ENCODE measurements at regions not wholly inside any gene's neighbourhood (a gene's known extent, or its start where the extent isn't known, plus 50 kb on each side); places are given as distances from the start of the nearest gene placed in this dataset.
"Not testable (repeated sequence)": the region's sequence is repeated elsewhere in the genome, so short reads cannot be mapped to it uniquely, and the experiment has no call there.

GRCh38 chr10:83760142-83760541 is 379.2 kb upstream of the GHITM start:
- 64% methylated on average over 2 of the region's 2 CpGs for WGBS
- DNase-seq (no peak), ATAC-seq (no peak)
- Histone ChIP-seq H3K27me3 (ENCODE audit: control insufficient read depth, insufficient read depth) (no peaks in the 10 kb centered on the region), H3K4me1 (ENCODE audit: control insufficient read depth, insufficient read depth, low read length) (no peaks in the 10 kb centered on the region), H3K9me3 (ENCODE audit: control insufficient read depth, low read length) (no peaks in the 10 kb centered on the region), H3K27ac (ENCODE audit: low read length) (no peak overlapping the region), H3K4me3 (ENCODE audit: low read length) (no peak overlapping the region)
- intact Hi-C loops (cut with DNase I): no loop called here

- no peaks in the 10 kb centered on the region for H3K9me3 ChIP-seq (ENCODE audit: control insufficient read depth, low read length)
- intact Hi-C loops (cut with DNase I): no loop called here
- WGBS: 56% methylated on average over 5 of the region's 5 CpGs
- H3K27me3 ChIP-seq (ENCODE audit: control insufficient read depth, insufficient read depth): no peaks in the 10 kb centered on the region
- H3K27ac ChIP-seq (ENCODE audit: low read length): no peak overlapping the region
- no peak overlapping the region for H3K4me3 ChIP-seq (ENCODE audit: low read length)
- ATAC-seq: peak; percentile 74 to 77
- peak in 1 of 3 donors; percentile 15 for DNase-seq
- H3K4me1 ChIP-seq (ENCODE audit: control insufficient read depth, insufficient read depth, low read length): no peaks in the 10 kb centered on the region
Measured at GRCh38 chr10:83764666-83765065, 374.6 kb upstream of the GHITM start.

DNA sequence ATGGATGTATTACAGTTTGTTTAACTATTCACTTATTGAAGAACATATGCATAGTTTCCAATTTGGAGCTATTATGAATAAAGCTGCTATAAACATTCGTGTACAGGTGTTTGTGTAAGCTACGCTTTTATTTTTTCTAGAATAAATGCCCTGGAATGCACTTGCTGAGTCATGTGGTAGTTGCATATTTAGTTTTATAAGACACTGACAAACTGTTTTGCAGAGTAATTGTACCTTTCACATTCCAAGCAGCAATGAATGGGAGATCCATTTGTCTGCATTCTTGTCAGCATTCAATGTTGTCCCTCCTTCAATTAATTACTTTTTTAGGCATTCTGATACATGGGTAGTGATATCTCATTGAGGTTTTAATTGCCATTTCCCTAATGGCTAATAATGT is 373.6 kb upstream of the GHITM start:
- H3K4me3 ChIP-seq (ENCODE audit: low read length): no peak overlapping the region
- no peaks in the 10 kb centered on the region for H3K4me1 ChIP-seq (ENCODE audit: control insufficient read depth, insufficient read depth, low read length)
- WGBS: 87% methylated on average over 2 of the region's 2 CpGs
- no peaks in the 10 kb centered on the region for H3K27me3 ChIP-seq (ENCODE audit: control insufficient read depth, insufficient read depth)
- no peak overlapping the region for H3K27ac ChIP-seq (ENCODE audit: low read length)
- H3K9me3 ChIP-seq (ENCODE audit: control insufficient read depth, low read length): no peaks in the 10 kb centered on the region
- no peak for ATAC-seq
- DNase-seq: no peak
- intact Hi-C loops (cut with DNase I): no loop called here

DNA sequence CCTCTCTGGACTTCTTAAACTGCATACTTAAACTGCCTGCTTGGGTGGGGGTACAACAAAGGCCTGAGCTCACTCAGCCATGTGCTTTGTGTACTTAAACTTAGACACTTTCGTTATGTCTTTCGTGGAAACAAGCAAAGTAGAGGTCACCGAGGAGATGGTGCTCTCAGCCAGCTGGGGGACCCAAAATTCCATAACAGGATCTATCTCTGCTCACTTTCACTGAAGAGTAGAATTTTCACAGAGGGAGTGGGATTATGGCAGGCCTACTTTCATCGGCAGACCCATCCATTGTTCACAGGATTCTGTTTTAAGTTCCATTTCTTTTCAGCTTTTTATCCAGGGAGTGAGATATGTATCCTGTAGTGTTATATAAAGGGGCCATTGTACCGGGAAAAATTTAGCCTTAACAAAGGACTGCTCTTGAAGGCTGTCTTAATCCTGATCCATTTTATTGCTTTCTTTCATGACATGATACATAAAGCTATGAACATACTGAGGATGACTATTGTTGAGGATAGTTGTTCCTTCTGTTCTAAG is 370.0 kb upstream of the GHITM start:
- ATAC-seq (no peak), DNase-seq (no peak)
- intact Hi-C loops (cut with DNase I): no loop called here
- H3K4me1 ChIP-seq (ENCODE audit: control insufficient read depth, insufficient read depth, low read length): no peaks in the 10 kb centered on the region
- 70% methylated on average over 5 of the region's 5 CpGs for WGBS
- no peak overlapping the region for H3K4me3 ChIP-seq (ENCODE audit: low read length)
- H3K27ac ChIP-seq (ENCODE audit: low read length): no peak overlapping the region
- H3K9me3 ChIP-seq (ENCODE audit: control insufficient read depth, low read length): no peaks in the 10 kb centered on the region
- no peaks in the 10 kb centered on the region for H3K27me3 ChIP-seq (ENCODE audit: control insufficient read depth, insufficient read depth)

DNA sequence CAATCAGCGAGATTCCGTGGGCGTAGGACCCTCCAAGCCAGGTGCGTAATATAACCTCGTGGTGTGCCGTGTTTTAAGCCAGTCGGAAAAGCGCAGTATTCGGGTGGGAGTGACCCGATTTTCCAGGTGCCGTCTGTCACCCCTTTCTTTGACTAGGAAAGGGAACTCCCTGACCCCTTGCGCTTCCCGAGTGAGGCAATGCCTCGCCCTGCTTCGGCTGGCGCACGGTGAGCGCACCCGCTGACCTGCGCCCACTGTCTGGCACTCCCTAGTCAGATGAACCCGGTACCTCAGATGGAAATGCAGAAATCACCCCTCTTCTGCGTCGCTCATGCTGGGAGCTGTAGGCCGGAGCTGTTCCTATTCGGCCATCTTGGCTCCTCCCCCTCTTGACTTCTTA is 352.6 kb upstream of the GHITM start:
- intact Hi-C loops (cut with DNase I); H3K4me1 ChIP-seq (ENCODE audit: control insufficient read depth, insufficient read depth, low read length); ATAC-seq; H3K27me3 ChIP-seq (ENCODE audit: control insufficient read depth, insufficient read depth); DNase-seq; H3K4me3 ChIP-seq (ENCODE audit: low read length); H3K9me3 ChIP-seq (ENCODE audit: control insufficient read depth, low read length); H3K27ac ChIP-seq (ENCODE audit: low read length): not testable (repeated sequence)
- 93% methylated on average over 25 of the region's 25 CpGs for WGBS

GRCh38 chr10:83801983-83802382 is 337.3 kb upstream of the GHITM start:
- H3K4me1 ChIP-seq (ENCODE audit: control insufficient read depth, insufficient read depth, low read length): no peaks in the 10 kb centered on the region
- intact Hi-C loops (cut with DNase I): no loop called here
- ATAC-seq: no peak

DNA sequence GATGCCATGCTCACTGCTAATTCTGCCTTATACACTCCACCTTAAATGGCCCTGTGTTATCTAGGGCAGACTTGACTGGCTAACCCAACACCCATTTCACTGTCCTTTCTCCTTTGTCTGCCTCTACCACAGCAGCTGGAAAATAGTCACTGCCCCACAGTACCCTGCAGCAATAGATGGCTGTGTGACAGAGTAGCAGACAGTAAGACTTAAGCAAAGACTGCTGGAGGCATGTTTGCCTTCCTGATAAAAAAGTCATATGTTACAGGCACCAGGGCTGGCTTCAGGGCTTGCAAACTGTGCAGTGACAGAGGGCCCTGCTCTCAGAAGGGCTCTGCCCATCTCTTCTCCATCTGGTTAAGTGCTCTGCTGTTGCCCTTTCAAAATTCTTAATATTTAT is 332.6 kb upstream of the GHITM start:
- H3K4me3 ChIP-seq (ENCODE audit: low read length): no peak overlapping the region
- H3K27ac ChIP-seq (ENCODE audit: low read length): no peak overlapping the region
- intact Hi-C loops (cut with DNase I): no loop called here
- H3K9me3 ChIP-seq (ENCODE audit: control insufficient read depth, low read length): no peaks in the 10 kb centered on the region
- ATAC-seq: no peak
- no peaks in the 10 kb centered on the region for H3K27me3 ChIP-seq (ENCODE audit: control insufficient read depth, insufficient read depth)
- no peaks in the 10 kb centered on the region for H3K4me1 ChIP-seq (ENCODE audit: control insufficient read depth, insufficient read depth, low read length)
- DNase-seq: no peak

More at GRCh38 chr10:83801983-83802382, 337.3 kb upstream of the GHITM start:
- no peak overlapping the region for H3K27ac ChIP-seq (ENCODE audit: low read length)
- no peak for DNase-seq
- H3K4me3 ChIP-seq (ENCODE audit: low read length): no peak overlapping the region
- H3K27me3 ChIP-seq (ENCODE audit: control insufficient read depth, insufficient read depth): no peaks in the 10 kb centered on the region
- H3K9me3 ChIP-seq (ENCODE audit: control insufficient read depth, low read length): no peaks in the 10 kb centered on the region

- H3K27me3 ChIP-seq (ENCODE audit: control insufficient read depth, insufficient read depth): no peaks in the 10 kb centered on the region
- ATAC-seq (no peak), DNase-seq (no peak)
- no peaks in the 10 kb centered on the region for H3K4me1 ChIP-seq (ENCODE audit: control insufficient read depth, insufficient read depth, low read length)
- WGBS: 87% methylated on average over 2 of the region's 2 CpGs
- H3K4me3 ChIP-seq (ENCODE audit: low read length): no peak overlapping the region
- H3K9me3 ChIP-seq (ENCODE audit: control insufficient read depth, low read length): no peaks in the 10 kb centered on the region
- intact Hi-C loops (cut with DNase I): no loop called here
- H3K27ac ChIP-seq (ENCODE audit: low read length): no peak overlapping the region
Measured at GRCh38 chr10:83809001-83809400, 330.3 kb upstream of the GHITM start.

DNA sequence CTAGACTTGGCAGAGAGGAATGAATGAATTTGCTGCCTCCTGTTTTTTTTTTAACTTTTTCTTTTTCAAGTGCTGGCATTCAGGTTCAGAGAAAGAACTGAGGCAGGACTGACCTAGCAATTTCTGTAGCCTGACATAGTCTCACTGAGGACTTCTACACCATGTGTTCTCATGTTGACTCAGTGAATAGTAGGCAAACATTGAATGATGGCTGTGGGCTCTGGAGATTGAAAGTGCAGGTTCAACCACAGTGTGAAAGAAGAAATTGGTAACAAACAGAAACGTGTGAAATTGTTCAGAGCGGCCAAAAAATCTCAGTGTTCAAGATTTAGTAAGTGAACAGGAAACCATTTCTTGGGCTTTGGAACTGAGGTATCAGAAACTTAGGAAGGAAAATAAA is 322.4 kb upstream of the GHITM start:
- 50% methylated on average over 2 of the region's 2 CpGs for WGBS
- intact Hi-C loops (cut with DNase I): no loop called here
- no peak overlapping the region for H3K27ac ChIP-seq (ENCODE audit: low read length)
- ATAC-seq: no peak
- no peak for DNase-seq
- no peaks in the 10 kb centered on the region for H3K9me3 ChIP-seq (ENCODE audit: control insufficient read depth, low read length)
- no peaks in the 10 kb centered on the region for H3K27me3 ChIP-seq (ENCODE audit: control insufficient read depth, insufficient read depth)
- no peaks in the 10 kb centered on the region for H3K4me1 ChIP-seq (ENCODE audit: control insufficient read depth, insufficient read depth, low read length)
- no peak overlapping the region for H3K4me3 ChIP-seq (ENCODE audit: low read length)

- intact Hi-C loops (cut with DNase I): no loop called here
Measured at GRCh38 chr10:83817797-83818196, 321.5 kb upstream of the GHITM start.

GRCh38 chr10:83819609-83820008 is 319.7 kb upstream of the GHITM start:
- WGBS: 55% methylated on average over 2 of the region's 2 CpGs
- Histone ChIP-seq H3K4me3 (ENCODE audit: low read length) (no peak overlapping the region), H3K9me3 (ENCODE audit: control insufficient read depth, low read length) (no peaks in the 10 kb centered on the region), H3K4me1 (ENCODE audit: control insufficient read depth, insufficient read depth, low read length) (no peaks in the 10 kb centered on the region), H3K27ac (ENCODE audit: low read length) (no peak overlapping the region), H3K27me3 (ENCODE audit: control insufficient read depth, insufficient read depth) (no peaks in the 10 kb centered on the region)
- DNase-seq (no peak), ATAC-seq (no peak)
- intact Hi-C loops (cut with DNase I): no loop called here

More at GRCh38 chr10:83817797-83818196, 321.5 kb upstream of the GHITM start:
- whole genome bisulfite sequencing: 90% methylated on average over 3 of the region's 3 CpGs
- Histone ChIP-seq H3K9me3 (ENCODE audit: control insufficient read depth, low read length) (no peaks in the 10 kb centered on the region), H3K4me1 (ENCODE audit: control insufficient read depth, insufficient read depth, low read length) (no peaks in the 10 kb centered on the region), H3K4me3 (ENCODE audit: low read length) (no peak overlapping the region), H3K27ac (ENCODE audit: low read length) (no peak overlapping the region), H3K27me3 (ENCODE audit: control insufficient read depth, insufficient read depth) (no peaks in the 10 kb centered on the region)
- ATAC-seq: no peak
- DNase-seq: no peak

GRCh38 chr10:83820033-83820432 is 319.3 kb upstream of the GHITM start:
- WGBS: 23% methylated on average over 3 of the region's 3 CpGs
- Histone ChIP-seq H3K4me3 (ENCODE audit: low read length) (no peak overlapping the region), H3K9me3 (ENCODE audit: control insufficient read depth, low read length) (no peaks in the 10 kb centered on the region), H3K4me1 (ENCODE audit: control insufficient read depth, insufficient read depth, low read length) (no peaks in the 10 kb centered on the region), H3K27ac (ENCODE audit: low read length) (no peak overlapping the region), H3K27me3 (ENCODE audit: control insufficient read depth, insufficient read depth) (no peaks in the 10 kb centered on the region)
- intact Hi-C loops (cut with DNase I): no loop called here
- DNase-seq (no peak), ATAC-seq (peak; percentile 67 to 87)
